GM21381 (cell line): ENCODE measurements at regions not wholly inside any gene's neighbourhood (a gene's known extent, or its start where the extent isn't known, plus 50 kb on each side); places are given as distances from the start of the nearest gene placed in this dataset.
"Not testable (repeated sequence)": the region's sequence is repeated elsewhere in the genome, so short reads cannot be mapped to it uniquely, and the experiment has no call there.

Experiments
- ATAC-seq: cut with Tn5 transposase; IDR thresholded peaks from one replicate; pipeline ENCODE4 v1.9.1; 2021; ENCODE audit warnings: mild to moderate bottlenecking, moderate library complexity; ENCODE audit not compliant: unreplicated experiment

DNA sequence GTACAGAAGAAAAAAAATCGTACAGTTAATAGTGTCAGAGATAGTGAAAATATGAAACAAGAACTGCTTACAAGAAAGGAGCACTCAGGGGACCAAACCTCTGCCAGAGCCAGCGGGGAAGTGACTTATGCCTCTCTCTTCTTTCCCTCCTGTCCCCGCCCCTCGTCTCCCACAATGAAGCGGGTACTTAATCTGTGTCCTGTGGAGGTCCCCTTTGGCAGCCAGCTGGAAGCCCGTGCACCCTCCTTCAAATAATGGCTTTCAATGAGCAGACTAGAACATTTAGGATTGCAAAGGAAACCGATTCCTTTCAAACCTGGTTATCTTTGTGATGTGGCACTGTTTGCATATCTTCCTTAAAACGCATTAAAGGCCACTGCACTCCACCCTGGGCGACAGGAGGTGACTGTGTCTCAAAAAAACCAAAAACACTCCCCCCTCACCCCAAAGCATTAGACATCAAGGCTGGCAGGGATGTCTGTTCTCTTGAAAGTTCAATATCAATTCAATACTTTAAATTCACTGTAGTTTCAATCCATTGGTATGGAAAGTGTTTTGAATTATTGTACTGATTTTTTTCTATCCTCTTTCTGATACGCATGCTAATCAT is 51.7 kb downstream of the PPIAL4C start:
- not testable (repeated sequence) for ATAC-seq

DNA sequence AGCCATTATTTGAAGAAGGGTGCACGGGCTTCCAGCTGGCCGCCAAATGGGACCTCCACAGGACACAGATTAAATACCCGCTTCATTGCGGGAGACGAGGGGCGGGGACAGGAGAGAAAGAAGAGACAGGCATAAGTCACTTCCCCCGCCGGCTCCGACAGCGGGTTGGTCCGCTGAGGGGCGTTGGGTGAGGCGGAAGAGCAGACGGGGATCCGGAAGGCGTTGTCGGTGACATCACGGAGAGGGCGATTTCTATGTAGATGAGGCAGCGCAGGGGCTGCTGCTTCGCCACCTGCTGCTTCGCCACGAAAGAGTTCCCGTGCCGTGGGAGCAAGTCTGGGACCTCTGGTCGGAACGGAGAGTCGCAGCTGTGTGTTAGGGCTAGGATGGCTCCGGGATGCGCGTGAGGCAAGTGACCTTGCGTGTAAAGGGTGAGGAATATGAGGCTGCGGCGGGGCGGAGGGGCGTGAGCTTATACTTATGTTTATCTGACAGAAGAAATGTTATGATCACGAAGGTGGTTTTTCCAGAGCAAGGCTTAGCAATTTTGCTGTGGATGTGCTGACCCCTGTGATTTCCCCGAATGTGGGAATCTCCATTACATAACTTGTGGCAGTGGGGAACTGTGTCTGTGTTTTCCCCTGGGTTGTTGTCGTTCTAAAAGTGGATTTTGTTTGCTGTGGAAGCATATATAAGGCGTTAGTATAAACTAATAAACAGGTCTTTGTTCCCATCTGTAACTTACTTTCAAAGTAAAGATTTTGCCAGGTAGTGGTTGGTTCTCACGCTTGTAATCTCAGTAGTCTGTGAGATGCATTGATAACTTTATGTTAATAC is 52.9 kb downstream of the PPIAL4C start:
- ATAC-seq = peak; percentile 80

DNA sequence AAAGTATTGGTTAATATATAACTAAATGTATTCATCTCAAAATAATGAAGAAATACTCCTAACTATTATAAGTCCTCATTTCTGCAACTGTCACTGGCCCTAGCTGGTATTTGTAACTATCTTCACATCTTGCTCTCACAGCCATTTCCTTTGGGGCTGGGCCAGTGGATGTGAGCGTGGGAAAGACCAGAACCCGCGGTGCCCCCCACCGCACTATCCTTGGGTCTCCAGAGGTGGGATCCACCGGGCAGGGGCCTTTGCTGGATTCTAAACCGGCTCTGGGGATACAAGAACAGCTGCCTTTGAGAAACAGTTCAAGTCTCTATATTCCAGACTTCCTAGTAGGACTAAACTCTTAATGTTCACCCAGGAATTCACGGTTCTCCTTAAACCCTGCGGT is 54.8 kb downstream of the PPIAL4C start:
- ATAC-seq = not testable (repeated sequence)

DNA sequence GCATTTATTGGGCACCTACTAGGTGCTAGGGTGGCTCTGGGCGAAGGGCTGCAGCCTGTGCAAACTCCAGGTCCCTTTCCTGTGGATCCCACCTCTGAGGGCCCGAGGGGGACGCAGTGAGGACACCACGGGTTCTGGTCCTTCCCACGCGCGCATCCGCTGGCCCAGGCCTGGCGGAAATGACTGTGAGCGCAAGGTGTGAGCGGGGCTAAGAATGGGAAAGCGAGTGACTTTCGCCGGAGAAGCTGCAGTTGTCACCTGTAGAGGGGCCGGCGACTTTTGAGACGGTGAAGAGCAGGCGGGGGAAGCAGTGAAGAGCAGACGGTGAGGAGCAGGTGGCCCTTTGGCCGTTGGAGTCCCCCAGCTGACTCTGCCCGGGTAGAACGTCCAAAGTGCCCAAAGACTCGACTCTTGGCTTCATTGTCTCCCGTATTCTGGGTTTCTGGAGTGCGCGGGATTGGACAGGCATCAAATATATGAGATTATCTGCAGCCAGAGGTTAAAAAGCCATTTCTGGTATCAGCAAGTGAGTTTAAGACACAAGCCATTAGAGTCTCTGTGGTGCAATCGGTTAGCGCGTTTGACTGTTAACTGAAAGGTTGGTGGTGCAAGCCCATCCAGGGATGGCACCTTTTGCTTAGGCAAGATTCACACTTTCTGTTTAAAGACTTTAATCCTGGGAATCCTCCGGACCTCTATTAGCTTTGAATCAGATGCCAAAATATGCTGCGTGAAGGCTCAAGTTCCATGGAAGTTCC is 55.4 kb downstream of the PPIAL4C start:
- ATAC-seq = not testable (repeated sequence)

DNA sequence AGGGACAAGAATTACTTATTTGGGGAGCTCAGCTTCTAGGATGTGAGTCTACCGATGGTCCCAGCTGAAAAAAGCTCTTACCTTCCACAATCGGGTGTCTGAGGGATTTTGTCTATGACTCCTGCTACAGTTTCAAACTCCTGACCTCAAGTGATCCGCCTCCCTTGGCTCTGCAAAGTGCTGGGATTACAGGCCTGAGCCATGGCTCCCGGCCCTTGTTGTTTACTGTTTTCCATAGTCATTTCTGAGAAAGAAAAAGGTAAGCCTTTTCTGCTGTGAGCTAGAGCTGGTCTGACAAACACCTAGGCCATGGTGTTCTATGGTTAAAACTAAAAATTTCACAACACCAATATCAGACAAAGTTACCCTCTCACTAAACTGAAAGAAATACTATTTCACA is 57.5 kb downstream of the PPIAL4C start:
- ATAC-seq = not testable (repeated sequence)

DNA sequence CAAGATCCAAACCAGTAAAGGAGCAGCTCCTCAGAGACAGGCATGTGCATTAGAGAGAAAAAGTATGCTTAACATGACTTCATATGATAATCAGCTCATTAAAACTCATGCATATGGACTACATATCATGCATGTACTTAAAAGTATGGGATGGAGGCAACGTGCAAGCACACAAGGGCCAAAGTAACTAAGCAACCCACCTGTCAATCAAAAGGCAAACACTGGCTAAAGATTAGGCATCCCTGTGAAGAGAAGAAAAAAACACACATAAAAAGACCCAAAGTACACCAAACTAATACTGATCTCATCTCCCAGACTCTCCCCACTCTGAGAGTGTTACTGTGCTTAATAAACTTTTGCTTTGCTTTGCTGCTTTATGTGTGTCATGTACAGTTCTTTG is 61.2 kb downstream of the PPIAL4C start:
- ATAC-seq = not testable (repeated sequence)

DNA sequence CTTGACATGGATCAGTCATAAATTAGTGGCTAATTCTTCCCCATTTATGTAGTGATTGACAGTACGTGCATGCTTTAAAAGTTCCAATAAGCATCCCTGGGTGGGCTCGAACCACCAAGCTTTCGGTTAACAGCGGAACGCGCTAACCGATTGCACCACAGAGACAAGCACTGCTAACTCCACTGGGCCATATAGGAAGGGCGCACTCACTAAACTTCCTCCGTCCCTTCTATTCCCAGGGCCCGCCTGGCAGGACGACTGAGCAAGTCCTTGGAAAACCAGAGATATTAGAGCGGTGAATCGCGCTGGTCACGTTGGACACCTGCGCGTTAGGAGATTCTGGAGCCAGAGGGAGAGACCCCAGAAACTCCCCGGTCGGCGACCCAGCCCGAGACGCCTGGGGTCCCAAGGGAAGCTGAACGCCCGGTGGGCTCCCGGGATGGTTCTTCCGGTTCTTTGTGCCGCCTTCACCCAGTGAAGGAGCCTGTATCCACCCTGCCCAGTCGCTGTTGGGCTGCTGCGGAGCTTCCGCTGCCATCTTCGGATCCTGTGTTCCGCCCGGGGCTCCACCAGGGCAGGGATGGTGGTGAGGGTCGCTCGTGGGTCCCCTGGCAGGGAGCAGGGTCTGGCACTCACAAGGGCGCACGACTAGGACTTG is 62.8 kb downstream of the PPIAL4C start:
- not testable (repeated sequence) for ATAC-seq

DNA sequence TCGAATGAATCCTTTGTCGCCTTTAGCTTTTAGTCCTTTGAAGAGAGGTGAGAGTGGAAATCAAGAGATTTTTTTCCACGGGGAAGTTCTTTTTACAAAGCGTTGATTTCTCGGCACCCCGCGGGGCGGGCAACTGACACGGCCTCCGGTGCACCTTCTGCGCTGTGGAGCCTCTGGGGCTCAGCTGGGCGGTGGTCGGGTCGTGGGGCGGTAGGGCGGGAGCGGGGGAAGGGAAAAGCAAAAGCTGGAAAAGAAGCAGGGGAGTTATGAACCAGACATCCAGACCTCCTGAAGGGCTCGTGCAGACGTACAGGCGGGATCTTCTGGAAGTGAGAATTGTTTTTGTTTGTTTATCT is 63.3 kb downstream of the PPIAL4C start:
- not testable (repeated sequence) for ATAC-seq

DNA sequence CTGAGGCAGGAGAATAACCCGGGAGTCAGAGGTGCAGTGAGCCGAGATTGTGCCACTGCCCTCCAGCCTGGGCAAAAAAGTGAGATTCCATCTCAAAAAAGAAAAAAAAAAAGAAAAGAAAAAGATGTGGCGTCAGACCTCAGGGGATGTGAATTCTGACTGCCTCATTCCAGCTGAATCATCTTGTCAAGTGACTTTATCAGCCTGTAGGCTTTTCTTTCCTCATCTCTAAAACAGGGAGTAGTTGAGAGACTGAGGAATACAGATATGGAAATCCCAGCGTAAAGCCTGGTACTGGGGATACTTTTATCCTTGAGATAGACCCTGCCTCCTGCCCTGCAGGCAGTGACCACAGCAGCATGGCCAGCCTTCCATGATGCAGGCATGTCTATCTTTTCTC is 74.1 kb downstream of the PPIAL4C start:
- not testable (repeated sequence) for ATAC-seq

DNA sequence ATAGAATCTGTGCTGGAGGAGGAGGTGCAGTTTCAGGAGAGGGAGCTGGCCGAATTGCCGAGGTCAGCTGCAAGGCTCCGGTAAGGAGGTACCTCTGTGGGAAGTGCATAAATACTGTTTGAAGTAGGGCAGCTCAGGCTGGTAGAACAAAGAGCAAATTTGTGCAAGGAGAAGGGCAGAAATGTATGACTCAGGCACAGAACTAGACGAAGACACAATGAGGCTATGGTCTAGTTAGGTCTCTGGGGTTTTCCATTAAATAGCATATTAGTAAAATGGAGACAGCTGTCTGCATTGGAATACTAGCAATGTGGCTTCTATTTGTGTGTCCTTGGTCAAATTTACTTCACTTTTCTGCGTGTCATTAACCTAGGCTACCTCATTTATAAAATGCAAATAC is 74.5 kb downstream of the PPIAL4C start:
- not testable (repeated sequence) for ATAC-seq

DNA sequence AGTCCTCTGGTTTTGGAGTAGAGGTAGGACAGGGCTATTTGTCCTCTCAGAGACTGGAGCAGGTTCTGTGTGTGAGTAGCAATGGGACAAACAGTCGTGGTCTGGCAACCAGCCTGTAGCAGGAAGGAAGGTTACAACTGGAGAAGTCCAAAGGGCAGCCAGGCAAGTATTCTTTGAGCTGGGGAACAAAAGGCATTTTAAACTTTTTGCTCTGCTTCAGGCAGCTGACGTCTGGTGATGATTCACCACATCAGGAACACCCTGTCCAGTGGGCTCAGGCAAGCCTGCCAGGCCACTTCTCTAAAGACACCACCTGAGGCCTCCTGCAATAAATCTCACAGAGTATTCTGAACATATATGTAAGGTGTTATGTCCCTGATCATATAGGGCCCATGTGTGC is 81.0 kb downstream of the PPIAL4C start:
- ATAC-seq = not testable (repeated sequence)

DNA sequence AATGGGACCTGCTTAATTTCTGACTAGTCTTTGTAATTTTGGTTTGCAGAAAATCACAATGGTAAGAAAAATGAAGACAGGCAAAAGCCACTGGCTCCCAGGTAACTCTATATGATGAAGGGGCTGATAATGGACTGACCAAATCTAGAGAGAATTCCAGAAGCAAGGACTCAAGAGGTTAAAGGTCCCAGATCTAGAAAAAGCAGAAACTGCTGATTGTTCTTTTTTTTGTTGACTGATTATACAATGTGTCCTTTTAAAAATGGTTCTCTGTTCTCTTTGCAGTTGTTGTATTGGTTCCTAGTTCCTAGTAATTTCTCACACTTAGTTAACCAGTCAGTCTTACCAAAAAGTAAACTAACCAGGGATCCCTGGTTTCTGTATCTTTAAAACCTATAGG is 81.4 kb downstream of the PPIAL4C start:
- ATAC-seq = not testable (repeated sequence)

DNA sequence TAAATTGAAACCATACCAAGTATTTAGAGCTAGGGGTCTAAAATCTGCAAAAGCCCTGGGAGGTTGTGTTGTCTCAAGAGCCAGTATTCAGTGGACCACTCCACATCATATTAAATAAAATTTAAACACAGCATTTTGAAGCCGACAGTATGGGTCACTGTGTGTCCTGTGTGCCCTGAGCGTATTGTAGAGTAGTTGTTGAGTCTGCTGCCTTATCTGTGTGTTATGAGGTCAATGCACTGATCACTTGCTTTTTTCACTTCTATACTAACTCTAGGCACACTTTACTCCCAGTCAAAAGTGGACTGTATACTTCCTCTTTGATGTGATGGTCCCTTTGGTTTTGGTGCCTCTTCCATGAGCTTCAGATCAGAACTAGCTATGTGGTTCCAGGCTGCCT is 81.9 kb downstream of the PPIAL4C start:
- not testable (repeated sequence) for ATAC-seq

DNA sequence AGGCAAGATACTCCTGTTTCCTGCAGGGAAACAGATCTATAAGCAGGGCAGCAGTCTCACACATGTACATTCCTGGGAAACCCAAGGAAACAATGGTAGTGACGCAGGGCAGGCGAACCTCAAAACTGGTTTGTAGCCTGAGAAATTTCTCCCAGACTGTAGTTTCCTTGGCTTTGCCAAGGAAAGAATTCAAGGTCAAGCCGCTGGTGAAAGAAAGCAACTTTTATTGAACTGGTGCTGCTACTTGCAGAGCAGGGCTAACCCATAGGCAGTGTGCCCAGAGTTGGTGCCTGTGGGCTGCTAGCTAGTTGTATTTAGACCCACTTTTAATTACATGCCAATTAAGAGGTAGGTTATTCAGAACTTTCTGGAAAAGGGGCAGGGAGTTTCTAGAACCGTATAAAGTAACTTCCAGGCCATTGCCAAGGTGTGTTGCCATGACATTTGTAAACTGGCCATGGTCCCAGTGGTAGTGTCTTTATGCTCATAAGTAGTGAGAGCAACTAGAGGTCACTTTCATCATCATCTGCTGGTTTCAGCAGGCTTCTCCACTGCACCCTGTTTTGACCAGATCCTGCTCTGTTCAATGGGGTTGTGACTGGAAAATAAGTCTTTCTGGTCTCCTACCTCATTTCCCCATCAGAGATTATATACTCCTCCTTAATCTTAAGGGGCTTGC is 89.7 kb downstream of the PPIAL4C start:
- not testable (repeated sequence) for ATAC-seq

DNA sequence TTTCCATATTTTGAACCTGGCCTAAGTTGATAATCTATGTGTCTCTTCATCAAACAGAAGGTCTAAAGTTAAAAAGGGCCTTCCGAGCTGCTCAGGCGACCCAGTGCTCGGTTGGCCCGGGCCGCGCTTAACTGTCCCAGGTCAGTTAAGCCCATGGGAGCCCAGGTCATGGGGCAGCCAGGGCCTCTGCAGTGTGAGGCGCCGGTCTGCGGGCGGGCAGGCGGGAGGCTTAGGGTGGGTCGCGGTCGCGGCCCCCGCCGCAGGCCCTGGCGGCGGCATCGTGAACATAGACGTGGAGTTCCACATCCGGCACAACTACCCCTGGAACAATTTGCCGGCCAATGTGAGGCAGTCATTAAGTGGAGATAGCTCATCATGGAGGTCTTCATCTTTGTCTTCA is 91.3 kb downstream of the PPIAL4C start:
- not testable (repeated sequence) for ATAC-seq

DNA sequence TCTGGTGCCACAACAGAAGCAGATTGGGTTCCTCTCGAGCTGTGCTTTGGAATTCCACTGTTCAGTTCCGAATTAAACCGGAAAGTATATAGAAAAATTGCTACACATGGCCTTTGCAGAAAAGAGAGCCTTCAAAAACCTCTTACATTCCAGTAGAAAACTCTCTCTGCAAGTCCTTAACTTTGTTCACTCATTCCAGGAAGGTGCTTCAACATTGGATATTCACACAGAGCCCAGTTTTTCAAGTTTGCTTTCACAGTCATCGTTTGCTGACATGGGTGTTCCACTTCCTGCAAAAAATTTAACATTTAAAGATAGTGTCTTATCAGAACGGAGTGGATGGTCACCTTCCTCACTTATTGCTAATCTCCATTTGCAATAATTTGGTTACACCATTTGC is 93.7 kb downstream of the PPIAL4C start:
- not testable (repeated sequence) for ATAC-seq

DNA sequence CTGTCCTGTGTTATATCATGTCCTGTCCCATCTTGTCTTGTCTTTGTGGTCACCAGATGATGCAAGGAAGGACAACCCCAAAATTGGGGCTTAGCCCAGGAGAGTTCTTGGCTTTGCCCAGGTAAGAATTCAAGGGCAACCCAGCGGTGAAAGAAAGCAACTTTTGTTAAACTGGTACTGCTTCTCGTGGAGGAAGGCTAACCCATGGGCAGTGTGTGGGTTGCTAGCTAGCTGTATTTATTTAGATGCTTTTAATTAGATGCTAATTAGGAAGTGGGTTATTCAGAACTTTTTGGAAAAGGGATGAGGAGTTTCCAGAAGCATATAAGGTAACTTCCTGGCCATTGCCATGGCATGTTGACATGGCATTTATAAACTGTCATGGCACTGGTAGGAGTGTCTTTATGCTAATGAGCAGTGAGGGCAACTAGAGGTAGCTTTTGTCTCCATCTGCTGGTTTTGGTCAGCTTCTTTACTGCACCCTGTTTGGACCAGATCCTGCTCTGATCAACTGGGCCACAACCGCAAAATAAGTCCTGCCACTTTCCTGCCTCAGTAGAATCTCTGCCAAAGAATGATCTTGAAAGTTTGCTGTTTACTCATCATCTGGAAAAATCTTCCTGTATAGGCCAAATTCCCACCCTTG is 95.8 kb upstream of the FCGR1A start:
- not testable (repeated sequence) for ATAC-seq

DNA sequence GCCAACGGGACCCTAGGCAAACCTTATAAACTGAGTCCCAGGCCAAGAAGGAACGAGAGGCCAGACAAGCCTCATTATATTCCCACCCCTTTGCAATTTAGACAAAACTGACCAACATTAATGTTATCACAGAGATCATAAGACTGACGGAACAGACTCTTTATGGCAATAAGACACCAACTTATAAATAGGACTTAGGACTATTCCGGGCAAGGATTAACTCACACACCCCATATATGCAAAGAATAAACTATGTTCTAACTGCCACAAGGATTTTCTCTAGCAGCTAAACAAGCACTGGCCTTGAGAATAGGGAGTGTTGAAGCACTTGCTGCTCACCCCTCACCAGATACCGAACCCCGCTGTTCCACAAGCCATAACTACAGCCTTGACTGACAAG is 91.1 kb upstream of the FCGR1A start:
- not testable (repeated sequence) for ATAC-seq

DNA sequence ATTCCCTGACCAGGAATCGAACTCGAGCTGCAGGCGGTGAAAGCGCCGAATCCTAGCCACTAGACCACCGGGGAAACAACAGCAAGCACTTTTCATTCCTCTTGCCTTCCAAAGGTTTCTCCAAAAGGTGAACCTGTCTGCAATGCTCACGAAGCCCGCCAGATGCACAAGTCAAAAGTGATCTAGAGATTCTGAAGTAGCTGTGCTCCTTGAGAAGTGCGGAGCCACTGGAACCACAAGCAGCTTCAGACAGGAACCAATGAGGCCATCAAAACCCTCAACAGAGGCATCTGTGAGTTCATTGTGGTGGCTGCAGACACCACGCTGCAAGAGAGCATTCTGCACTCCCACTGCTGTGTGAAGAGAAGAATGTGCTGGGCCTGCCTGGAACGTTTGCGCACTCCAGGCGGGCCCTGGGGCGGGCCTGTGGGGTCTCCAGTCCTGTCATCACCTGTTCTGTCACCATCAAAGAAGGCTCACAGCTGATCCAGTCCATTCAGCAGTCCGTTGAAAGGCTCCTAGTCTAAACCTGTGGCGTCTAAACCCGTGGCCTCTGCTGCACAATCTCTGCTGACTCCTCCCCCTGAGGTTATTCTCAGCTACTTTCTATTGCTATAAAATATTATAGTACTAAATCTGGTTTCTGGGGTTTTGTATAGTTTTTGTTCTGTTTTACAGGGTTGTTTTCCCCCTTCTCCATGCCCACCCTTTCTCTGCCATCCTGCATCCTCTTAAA is 89.5 kb upstream of the FCGR1A start:
- not testable (repeated sequence) for ATAC-seq
